Mesothelial cell of epicardium (in vitro differentiated cells): ENCODE measurements at regions not wholly inside any gene's neighbourhood (a gene's known extent, or its start where the extent isn't known, plus 50 kb on each side); places are given as distances from the start of the nearest gene placed in this dataset.

Experiments
- DNase-seq, 2 experiments: peaks; one replicate each; pipeline ENCODE4 v3.0.0; 2021; ENCODE audit warnings: low spot score in 2 of 2; ENCODE audit not compliant: unreplicated experiment in 2 of 2
- H3K27ac Mint-ChIP-seq: 2 replicates; pipeline ENCODE4 v1.8.0; 2021; ENCODE audit warnings: mixed read lengths
- H3K27me3 Mint-ChIP-seq: 2 replicates; pipeline ENCODE4 v1.8.0; 2021; ENCODE audit warnings: low read depth, mixed read lengths
- H3K36me3 Mint-ChIP-seq: 2 replicates; pipeline ENCODE4 v1.8.0; 2021; ENCODE audit warnings: mixed read lengths
- H3K4me1 Mint-ChIP-seq: 2 replicates; pipeline ENCODE4 v1.8.0; 2021; ENCODE audit warnings: mixed read lengths
- H3K4me3 Mint-ChIP-seq: 2 replicates; pipeline ENCODE4 v1.8.0; 2021; ENCODE audit warnings: mild to moderate bottlenecking, moderate library complexity, mixed read lengths
- H3K9me3 Mint-ChIP-seq: 2 replicates; pipeline ENCODE4 v1.8.0; 2021; ENCODE audit warnings: mixed read lengths
- CTCF ChIP-seq: fragments of 200-600 bp; sonication (generic); IDR thresholded peaks from one replicate; pipeline ENCODE4 v1.5.0; 2021; ENCODE audit warnings: antibody characterized with exemption; ENCODE audit not compliant: unreplicated experiment

GRCh38 chr13:33525763-33526162 lies 240.2 kb upstream of the STARD13 start:
- Mint-ChIP-seq H3K9me3 (no peaks in the 10 kb centered on the region), H3K4me1 (no peaks in the 10 kb centered on the region), H3K27me3 (no peaks in the 10 kb centered on the region), H3K27ac (no peak overlapping the region), H3K4me3 (no peak overlapping the region), H3K36me3 (no peaks in the 10 kb centered on the region)
- no peak for TF ChIP-seq CTCF
- DNase-seq = no peak

- no peaks in the 10 kb centered on the region for H3K4me1 Mint-ChIP-seq
Observed at GRCh38 chr13:33526718-33527117, 241.2 kb upstream of the STARD13 start.

GRCh38 chr13:33528896-33529295 lies 243.3 kb upstream of the STARD13 start:
- no peaks in the 10 kb centered on the region for H3K27me3 Mint-ChIP-seq
- H3K4me3 Mint-ChIP-seq = no peak overlapping the region
- H3K27ac Mint-ChIP-seq = no peak overlapping the region
- DNase-seq = no peak
- peaks cover 2% of the 10 kb centered on the region for H3K4me1 Mint-ChIP-seq
- H3K36me3 Mint-ChIP-seq = no peaks in the 10 kb centered on the region
- peaks cover 6% of the 10 kb centered on the region for H3K9me3 Mint-ChIP-seq
- no peak for TF ChIP-seq CTCF

More at GRCh38 chr13:33526718-33527117, 241.2 kb upstream of the STARD13 start:
- Mint-ChIP-seq H3K9me3 (peaks cover 6% of the 10 kb centered on the region), H3K4me3 (no peak overlapping the region), H3K36me3 (no peaks in the 10 kb centered on the region), H3K27ac (no peak overlapping the region), H3K27me3 (no peaks in the 10 kb centered on the region)
- TF ChIP-seq CTCF = no peak
- no peak for DNase-seq

- TF ChIP-seq CTCF = no peak
- no peaks in the 10 kb centered on the region for H3K27me3 Mint-ChIP-seq
Observed at GRCh38 chr13:33531484-33531883, 245.9 kb upstream of the STARD13 start.

GRCh38 chr13:33535061-33535460 lies 249.5 kb upstream of the STARD13 start:
- no peak for DNase-seq
- Mint-ChIP-seq H3K4me1 (peaks cover 17% of the 10 kb centered on the region), H3K4me3 (no peak overlapping the region), H3K27ac (no peak overlapping the region), H3K27me3 (no peaks in the 10 kb centered on the region), H3K9me3 (peaks cover 6% of the 10 kb centered on the region), H3K36me3 (no peaks in the 10 kb centered on the region)
- TF ChIP-seq CTCF = no peak

More at GRCh38 chr13:33531484-33531883, 245.9 kb upstream of the STARD13 start:
- Mint-ChIP-seq H3K36me3 (no peaks in the 10 kb centered on the region), H3K4me1 (peaks cover 7% of the 10 kb centered on the region), H3K27ac (no peak overlapping the region), H3K4me3 (no peak overlapping the region), H3K9me3 (peaks cover 6% of the 10 kb centered on the region)
- no peak for DNase-seq

- TF ChIP-seq CTCF = no peak
- no peak overlapping the region for H3K27ac Mint-ChIP-seq
- no peaks in the 10 kb centered on the region for H3K9me3 Mint-ChIP-seq
- H3K4me3 Mint-ChIP-seq = no peak overlapping the region
- no peaks in the 10 kb centered on the region for H3K36me3 Mint-ChIP-seq
- no peak for DNase-seq
- no peaks in the 10 kb centered on the region for H3K27me3 Mint-ChIP-seq
- H3K4me1 Mint-ChIP-seq = peaks cover 27% of the 10 kb centered on the region
Observed at GRCh38 chr13:33536601-33537000, 251.0 kb upstream of the STARD13 start.
